GM19025 (cell line): ENCODE measurements at regions not wholly inside any gene's neighbourhood (a gene's known extent, or its start where the extent isn't known, plus 50 kb on each side); places are given as distances from the start of the nearest gene placed in this dataset.
"Not testable (repeated sequence)": the region's sequence is repeated elsewhere in the genome, so short reads cannot be mapped to it uniquely, and the experiment has no call there.

Experiments
- ATAC-seq: cut with Tn5 transposase; IDR thresholded peaks from one replicate; pipeline ENCODE4 v1.9.1; 2021; ENCODE audit warnings: mild to moderate bottlenecking, low read depth, moderate library complexity; ENCODE audit not compliant: unreplicated experiment

DNA sequence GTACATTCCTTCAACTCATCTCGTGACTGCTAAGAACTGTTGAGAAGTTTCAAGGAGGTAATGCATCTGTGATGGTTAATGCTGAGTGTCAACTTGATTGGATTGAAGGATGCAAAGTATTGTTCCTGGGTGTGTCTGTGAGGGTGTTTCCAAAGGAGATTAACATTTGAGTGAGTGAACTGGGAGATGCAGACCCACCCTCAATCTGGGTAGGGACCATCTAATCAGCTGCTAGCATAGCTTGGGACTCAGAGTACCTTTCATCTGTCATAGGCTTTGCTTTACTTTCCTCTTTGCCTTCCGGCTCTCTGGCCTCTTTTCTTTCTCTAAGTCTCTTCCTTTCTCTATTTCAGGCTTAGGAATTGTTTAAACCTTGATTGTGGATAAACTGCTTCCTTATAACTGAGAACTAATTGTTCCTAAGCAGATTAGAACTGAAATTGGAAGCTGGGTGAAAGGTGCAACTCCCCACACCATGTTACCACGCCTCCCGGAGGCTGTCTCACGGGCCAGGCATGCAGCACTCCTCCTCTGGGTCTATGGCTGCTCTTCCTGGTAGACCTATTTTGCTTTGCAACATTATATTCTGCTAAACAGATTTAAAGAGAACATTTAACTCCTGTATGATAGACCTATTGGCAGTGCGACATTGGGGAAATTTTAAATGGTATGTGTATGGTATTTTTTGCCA is 298.2 kb downstream of the CCSER2 start:
- ATAC-seq, result no peak

DNA sequence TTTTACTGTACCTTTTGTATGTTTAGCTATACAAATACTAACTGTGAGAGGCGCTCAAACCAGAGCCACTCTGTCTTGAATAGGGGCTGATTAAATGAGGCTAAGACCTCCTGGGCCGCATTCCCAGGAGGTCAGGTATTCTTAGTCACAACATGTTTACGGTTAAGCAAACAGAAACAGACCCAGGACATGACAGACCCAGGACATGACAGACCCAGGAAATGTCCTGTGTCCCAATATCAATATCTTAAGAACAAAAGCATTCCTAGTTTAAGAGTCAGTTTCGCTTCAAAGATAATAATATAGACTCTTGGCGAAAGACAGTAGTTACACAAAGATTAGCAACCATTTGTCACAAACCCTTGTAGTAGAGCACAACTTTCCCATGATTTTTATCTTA is 304.5 kb downstream of the CCSER2 start:
- no peak for ATAC-seq

DNA sequence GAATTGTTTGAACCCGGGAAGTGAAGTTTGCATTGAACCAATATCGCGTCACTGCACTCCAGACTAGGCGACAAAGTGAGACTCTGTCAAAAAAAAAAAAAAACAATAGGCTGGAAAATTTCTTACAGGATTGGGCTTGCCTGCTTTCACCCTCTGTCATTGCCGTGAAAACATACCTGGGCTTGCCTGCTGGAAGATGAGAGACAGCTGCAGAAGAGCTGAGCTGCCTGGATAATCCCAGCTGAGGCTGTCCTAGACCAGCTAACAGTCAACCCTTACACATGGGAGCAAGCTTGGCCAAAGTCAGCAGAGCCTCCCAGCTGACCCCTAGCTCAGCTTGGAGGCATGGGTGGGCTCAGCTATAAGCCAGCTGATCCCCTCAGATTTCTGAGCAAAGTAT is 306.2 kb downstream of the CCSER2 start:
- no peak for ATAC-seq

DNA sequence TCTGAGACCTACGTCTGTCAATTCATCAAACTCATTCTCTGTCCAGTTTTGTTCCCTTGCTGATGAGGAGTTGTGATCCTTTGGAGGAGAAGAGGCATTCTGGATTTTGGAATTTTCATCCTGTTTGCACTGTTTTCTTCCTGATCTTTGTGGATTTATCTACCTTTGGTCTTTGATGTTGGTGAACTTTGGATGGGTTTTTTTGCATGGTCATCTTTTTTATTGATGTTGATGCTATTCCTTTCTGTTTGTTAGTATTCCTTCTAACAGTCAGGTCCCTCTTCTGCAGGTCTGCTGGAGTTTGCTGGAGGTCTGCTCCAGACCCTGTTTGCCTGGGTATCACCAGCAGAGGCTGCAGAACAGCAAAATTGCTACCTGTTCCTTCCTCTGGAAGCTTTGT is 322.2 kb downstream of the CCSER2 start:
- ATAC-seq, result not testable (repeated sequence)

DNA sequence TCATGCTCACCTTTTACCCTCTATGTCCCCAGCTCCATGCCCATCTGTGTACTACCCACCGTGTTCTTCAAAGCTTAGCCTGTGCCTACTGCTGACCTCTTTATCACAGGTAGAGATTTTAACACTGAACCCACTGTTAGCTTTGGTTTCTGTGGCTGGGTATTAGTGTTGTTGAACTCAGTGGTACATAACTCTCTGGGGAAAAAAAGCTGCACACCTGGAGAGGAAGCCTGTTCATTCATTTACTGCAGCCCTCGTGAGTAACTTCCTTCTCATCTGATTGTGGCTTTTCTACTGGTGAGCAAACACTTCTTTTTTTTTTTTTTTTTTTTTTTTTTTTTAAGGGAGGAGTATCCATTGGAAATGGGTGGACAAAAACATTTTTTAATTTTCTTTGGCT is 326.3 kb downstream of the CCSER2 start:
- ATAC-seq, result peak; percentile 63

DNA sequence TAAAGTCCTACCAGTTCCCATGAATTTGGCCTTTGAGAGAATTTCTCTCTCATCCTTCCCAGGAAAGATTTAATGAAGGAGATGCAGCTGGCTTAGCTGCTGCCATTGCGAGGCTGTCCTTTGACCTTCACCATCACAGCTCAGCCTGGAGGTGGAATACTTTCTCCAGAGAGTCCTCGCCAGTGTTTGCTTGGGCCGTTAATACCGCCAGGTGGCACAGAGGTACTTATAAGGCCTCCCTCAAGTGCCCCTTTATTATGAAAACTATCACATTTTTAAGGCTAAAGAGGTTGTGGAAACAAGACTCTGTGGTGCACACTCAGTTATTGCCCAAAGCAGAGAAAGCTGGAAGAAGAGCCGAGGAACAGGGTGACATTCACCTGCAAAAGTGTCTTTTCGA is 330.6 kb downstream of the CCSER2 start:
- ATAC-seq, result no peak

DNA sequence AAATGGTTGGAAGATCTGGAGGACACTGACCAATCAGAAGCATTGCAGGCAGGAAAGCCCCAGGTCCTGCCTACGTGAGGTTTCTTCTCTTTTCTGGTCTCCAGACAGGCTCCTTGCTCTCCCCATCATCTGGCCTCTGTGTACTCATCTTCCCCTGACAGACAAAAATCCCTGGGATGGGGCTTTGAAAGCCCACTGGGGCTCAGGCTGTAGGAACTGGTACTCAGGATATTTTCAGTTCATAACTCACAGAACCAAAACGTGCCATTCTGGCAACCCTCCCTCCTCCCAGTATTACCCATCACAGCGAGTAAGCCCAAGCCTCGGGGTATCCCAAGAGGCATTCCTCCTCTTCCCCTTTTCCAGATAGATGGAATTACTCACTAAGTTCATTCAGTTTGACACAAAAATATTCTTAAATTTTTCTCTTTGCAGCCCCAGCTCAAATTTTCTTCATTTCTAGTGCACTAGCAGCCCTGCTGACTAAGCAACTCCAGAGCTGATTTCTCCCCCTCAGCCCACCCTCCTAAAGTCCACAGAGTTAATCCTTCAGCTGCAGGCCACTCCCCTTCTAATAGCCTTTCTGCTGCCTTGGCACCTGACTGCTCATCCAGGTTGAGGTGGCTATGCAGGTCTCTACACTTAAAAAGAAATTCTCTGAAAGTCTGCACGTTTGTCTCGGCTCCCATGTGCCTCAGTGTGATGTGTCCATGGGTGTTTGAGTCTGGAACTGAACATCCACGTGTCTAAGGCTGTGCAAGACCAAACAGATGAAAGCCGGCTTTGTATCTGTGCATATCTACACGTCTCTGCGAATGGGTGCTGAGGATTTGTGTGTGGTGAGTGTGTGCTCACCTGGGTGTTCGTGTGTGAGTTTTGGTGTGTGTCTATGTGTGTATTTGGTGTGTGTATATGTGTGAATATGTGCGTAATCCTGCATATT is 331.4 kb downstream of the CCSER2 start:
- no peak for ATAC-seq

DNA sequence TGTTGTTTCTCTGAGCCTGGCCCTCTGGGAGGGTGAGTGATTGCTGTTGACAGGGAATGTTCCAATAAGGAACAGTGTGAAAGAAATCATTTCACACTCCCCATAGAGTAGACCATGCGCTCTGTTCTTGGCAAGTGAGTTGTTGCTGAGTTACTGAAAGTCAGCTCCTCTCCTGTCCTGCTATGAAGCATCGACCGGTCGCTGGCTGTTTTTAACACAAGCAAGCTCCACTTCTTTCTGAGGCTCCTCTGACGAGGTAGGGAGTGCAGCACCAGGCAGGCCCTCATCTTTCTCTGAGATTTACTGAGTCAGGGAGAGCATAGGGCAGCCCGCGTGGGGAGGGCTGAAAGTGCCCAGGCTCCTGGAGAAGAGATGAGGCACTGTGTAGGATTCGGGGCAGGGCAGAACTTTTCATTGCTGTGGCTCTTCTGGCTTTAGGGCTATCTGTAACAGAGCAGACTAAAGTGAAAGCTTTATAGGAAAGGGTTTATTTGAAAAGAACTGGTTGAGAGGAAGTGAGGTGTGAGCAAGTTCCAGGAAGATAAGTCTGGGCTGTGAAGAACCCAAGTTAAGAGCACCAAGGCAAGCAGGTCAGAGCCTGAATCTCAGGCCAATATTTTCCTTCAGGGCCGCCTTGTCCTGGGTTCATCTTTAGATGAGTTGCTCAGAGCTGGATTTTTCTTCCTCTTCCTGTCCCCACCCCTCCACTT is 332.2 kb downstream of the CCSER2 start:
- no peak for ATAC-seq

DNA sequence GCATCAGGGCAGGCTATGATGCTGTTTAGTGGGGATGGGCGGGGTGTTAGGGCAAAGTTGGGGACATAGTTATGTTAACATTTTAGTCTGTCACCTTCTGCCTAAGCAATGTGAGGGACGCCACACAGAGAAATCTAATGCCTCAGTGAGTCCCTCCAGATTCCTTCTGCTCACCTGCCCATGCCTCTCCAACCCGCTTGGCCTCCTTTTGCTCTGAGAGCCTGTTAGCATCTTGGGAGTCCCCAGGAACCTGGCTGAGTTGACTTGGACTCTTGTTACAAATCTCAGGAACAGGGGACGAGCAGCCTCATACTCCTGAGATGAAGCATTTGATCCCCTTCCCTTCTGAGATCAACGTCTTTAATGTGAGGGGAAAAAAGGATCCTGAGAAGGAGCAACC is 336.8 kb downstream of the CCSER2 start:
- ATAC-seq, result no peak

DNA sequence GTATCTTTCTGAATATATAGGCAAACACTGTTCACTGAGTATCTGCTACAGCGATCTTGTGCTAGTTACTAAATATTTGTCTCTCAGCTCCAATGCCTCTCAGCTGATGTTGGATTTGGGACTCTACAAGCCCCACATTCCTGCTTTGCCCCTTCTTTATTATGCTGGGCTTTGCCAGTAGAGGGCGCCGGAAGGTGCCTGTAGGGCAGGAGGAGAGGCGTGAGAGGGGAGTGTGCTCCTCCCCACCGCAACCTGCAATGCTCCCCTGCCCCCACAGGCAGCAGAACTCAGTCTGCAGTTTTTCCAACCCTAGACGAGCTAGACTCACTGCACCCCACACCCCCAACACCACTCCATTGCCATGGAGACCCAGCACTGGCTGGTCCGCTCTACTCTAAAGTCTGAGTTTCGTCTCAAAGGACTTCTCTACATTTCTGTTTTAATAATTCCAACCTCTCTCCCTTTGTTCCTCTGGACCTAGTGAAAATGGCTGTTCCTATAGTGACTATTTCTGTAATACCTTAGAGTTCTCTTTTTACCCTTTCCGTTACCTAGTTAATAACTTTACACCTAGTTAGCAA is 337.6 kb downstream of the CCSER2 start:
- no peak for ATAC-seq

DNA sequence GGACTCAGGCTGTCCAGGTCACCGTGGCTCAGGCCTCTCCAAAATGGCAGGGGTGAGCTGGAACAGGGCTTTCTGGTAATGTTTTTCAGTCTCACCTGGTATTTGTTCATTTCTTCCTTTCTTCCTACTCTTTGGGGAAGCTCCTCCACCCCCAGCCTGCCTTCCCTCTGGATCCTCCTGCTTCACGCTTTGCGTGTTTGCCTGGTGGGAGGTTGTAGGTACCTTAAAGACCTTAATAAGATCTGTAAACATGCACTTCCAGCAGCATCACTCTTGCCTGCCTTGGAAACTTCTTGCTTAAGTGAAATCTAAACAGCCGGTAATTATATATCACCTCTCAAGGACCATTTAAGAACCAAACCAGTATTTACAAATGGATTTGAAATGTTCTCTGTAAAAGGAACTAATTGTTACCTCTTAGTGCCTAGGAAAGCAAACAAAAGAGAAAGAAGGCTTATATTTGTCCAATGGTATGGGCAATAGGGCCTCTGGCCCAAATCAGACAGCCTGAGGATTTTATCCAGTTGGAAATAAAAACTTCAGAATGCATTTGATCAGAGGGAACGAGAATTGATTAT is 339.9 kb downstream of the CCSER2 start:
- no peak for ATAC-seq

DNA sequence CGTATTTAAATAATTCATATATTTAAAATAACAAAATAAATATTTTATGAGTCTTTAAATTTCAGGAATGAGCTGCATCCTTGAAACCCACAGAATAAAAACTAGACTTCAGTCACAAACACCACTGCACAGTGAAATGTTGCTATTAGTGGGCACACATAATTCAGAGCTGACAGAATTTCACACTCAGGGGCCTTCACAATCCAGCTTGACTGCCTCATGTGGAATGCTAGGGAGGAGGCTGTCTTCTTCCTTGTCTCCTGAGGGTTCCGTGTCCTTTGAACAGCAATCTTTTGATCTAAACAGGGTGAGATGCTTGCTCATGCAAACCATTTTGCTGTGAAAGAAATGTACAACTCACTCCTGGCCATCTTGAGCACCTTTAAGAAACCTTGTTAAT is 346.7 kb downstream of the CCSER2 start:
- ATAC-seq, result no peak

DNA sequence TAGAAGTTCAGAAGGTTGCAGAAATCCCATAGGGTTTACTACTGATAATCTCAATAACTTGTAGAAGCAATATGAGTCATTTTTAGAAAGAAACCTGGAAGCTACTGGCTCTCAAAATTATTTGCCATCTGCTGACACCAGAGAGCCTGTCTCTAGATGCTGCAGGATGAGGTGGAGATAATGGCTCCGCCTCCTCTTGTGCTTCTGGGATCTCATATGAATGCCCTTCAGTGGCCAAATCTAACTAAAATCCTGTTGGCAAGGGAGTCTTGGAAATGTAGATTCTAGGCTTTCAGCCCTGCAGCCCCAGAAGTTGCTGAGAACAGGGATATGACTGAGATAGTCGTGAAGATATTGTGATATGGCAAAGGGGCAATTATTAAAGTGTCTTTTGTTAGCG is 348.1 kb downstream of the CCSER2 start:
- ATAC-seq, result no peak

DNA sequence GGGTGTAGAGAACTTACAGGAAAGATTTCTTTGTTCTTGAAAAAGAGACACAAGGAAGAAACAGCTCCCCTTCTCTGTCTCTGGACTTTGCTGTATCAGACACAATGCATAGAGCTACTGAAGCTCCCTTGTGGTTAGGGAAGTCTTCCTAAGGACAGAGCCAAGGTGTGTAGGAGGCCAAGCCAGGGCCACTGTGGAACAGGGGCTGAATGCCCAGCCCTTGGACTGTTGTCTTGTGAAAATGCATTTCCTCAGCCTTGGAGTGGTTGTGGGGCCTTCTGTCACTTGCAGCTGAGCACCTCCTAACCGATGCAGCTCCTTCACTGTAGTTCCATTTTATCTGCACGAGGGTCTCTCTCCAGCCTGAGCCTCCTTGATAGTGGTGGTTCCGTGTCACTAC is 353.4 kb downstream of the CCSER2 start:
- no peak for ATAC-seq

DNA sequence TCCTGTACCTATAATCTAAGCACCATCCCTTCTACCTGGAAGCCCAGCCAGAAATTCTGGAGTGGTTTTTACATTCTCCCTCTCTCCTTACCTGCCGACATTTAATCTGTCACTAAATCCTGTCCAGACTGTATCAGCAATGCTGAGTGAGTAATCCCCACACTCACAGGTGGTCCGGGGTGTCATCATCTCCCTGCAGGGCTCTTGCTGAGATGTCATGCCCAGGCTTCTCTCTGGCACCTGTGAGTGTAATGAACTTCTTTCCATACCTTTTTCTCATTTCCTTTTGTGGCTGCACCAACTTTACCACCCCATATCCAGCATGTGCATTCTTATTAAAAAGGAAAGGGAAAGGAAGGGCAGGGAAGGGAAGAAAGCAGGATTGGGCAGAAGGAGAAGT is 355.2 kb downstream of the CCSER2 start:
- no peak for ATAC-seq

DNA sequence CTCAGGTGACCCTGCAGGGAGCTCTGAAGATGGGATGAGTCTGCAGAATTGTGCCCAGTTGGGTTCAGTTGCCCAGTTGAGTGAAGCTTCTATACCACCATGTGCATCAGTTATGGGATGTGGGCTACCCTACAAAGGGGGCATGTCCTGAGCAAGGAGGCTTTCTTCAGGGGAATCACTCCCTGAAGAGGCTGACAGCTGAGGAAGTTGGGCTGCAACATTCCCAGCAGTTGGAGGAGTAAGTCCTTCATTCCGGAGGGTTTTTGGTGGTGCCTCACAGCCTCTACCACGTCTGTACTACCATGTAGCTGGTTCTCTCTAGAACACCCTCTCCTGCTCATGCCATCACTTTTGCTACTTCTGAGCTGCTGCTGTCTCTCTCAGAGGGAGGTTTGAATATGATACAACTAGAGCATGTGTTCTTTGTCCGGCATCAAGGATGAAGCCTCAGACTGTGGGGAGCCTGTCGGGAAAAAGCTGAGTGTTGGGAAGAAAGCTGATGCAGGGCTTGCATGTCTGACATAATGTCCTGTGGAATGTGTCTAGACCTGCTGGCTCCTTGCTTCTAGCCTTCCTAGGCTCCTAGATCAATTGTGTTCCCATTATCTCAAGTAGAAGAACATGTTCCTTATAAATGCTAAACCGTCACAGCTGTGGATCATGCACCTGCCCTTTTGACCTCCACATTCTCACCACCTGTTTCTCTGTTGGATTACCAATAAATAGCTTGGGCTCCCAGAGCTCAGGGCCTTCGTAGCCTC is 355.8 kb downstream of the CCSER2 start:
- no peak for ATAC-seq

DNA sequence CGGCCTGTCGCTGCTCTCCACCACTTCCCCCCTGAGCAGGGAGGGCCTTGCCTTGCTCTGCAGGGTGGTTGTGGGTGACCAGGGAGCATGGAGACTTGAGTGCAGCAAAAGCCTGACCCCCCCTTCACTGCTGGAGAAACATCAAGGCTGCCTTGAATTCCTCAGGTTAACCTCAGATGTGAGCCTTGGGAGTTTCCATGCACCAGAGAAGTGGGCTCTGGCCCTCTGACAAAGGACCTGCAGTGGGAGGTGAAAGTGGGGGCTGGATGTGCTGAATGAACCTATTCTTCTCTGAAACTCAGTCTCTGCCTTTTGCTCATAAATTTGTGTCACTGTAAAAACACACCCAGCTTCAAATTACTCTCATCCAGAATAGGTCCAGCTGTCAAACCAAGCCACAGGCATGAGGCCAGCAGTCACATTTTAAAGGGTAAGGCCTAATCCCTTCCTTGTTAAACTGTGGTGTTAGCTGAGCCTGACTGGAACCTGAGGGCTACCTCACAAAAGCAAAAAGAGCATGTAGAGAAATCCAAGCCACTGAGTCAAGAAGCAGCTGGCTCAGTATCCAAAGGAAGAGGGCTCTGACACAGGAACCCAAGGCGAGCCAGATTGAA is 356.8 kb downstream of the CCSER2 start:
- ATAC-seq, result no peak

DNA sequence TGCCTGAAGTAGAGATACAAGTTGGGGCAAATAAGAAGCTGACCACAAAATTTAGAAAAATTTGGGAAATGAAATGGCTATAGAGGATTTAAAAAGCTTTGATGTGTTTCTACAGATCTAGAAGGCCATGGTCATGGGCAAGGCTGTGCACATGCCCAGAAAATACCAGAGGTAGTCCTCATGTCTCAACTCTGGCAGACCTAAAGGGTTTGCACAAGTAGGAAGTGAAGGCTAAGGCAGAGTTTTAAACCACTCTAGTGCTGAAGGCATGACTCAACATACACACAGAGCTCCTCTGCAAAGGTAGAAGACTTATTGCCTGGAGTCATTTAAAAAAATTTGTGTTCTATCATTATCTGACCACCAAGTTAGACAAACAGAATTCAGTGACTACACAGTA is 364.6 kb downstream of the CCSER2 start:
- no peak for ATAC-seq

DNA sequence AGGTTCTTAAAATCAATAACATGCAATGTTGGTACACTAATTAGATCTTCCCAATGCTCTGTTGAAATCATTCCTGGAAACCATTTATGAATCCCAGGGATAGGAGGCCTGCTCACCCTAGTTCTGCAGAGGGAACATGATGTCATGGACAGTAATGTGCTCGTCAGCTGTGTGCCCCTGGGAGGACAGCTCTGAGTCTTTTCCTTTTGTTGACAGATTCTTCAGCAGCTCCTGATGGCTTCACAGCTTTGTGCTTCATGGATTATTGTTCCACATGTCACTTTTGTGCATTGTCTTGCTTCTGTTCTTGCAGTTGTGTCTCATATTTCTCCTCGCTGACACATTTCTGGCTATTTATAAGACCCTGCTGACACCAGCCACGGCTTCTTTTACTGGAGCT is 367.5 kb downstream of the CCSER2 start:
- no peak for ATAC-seq
